ENCODE measurements at regions not wholly inside any gene's neighbourhood (a gene's known extent, or its start where the extent isn't known, plus 50 kb on each side); places are given as distances from the start of the nearest gene placed in this dataset.
"Not testable (repeated sequence)": the region's sequence is repeated elsewhere in the genome, so short reads cannot be mapped to it uniquely, and the experiment has no call there.

- H3K4me1 ChIP-seq = no peaks in the 10 kb centered on the region
- no peaks in the 10 kb centered on the region for H3K9me3 ChIP-seq
- DNase-seq (ENCODE audit: low spot score in 2 of 2) = no peak
- intact Hi-C loops (cut with DNase I) = no loop called here
- H3K4me3 ChIP-seq = no peak overlapping the region
- H3K27ac ChIP-seq = no peak overlapping the region
- no peak for TF ChIP-seq CTCF (IDR thresholded peaks at IDR 0.05)
- no peaks in the 10 kb centered on the region for H3K36me3 ChIP-seq
- no peaks in the 10 kb centered on the region for H3K27me3 ChIP-seq
These were observed 657.9 kb downstream of the TAF11L14 start for GRCh38 chr5:18292146-18292545.

GRCh38 chr5:18295696-18296095, 661.4 kb downstream of the TAF11L14 start:
- H3K9me3 ChIP-seq; DNase-seq (ENCODE audit: low spot score in 2 of 2); H3K4me3 ChIP-seq; intact Hi-C loops (cut with DNase I); H3K4me1 ChIP-seq; H3K36me3 ChIP-seq; H3K27ac ChIP-seq; H3K27me3 ChIP-seq: not testable (repeated sequence)

GRCh38 chr5:18299166-18299565, 664.9 kb downstream of the TAF11L14 start:
- intact Hi-C loops (cut with DNase I) = no loop called here
- no peak for DNase-seq (ENCODE audit: low spot score in 2 of 2)
- H3K27ac ChIP-seq = no peak overlapping the region
- no peaks in the 10 kb centered on the region for H3K9me3 ChIP-seq
- H3K4me1 ChIP-seq = no peaks in the 10 kb centered on the region
- no peak overlapping the region for H3K4me3 ChIP-seq
- H3K27me3 ChIP-seq = no peaks in the 10 kb centered on the region
- no peaks in the 10 kb centered on the region for H3K36me3 ChIP-seq
- TF ChIP-seq CTCF (IDR thresholded peaks at IDR 0.05) = no peak

GRCh38 chr5:18305288-18305924, 671.1 kb downstream of the TAF11L14 start:
- intact Hi-C loops (cut with DNase I) = loop anchor here (2.0 kb wide), 1 partner anchor 1089 kb away; the partner anchor contains the start of gene BASP1
- H3K9me3 ChIP-seq = no peaks in the 10 kb centered on the region
- H3K27me3 ChIP-seq = no peaks in the 10 kb centered on the region
- H3K27ac ChIP-seq = no peak overlapping the region
- H3K36me3 ChIP-seq = no peaks in the 10 kb centered on the region
- H3K4me3 ChIP-seq = no peak overlapping the region
- peak in 2 of 3 experiments; percentile 32 to 48 for TF ChIP-seq CTCF (IDR thresholded peaks at IDR 0.05)
- no peak for DNase-seq (ENCODE audit: low spot score in 2 of 2)
- H3K4me1 ChIP-seq = no peaks in the 10 kb centered on the region

- no peak overlapping the region for H3K4me3 ChIP-seq
- DNase-seq (ENCODE audit: low spot score in 2 of 2) = no peak
- no peak for TF ChIP-seq CTCF (IDR thresholded peaks at IDR 0.05)
- intact Hi-C loops (cut with DNase I) = no loop called here
- no peaks in the 10 kb centered on the region for H3K4me1 ChIP-seq
- H3K36me3 ChIP-seq = no peaks in the 10 kb centered on the region
- no peaks in the 10 kb centered on the region for H3K9me3 ChIP-seq
- no peaks in the 10 kb centered on the region for H3K27me3 ChIP-seq
- no peak overlapping the region for H3K27ac ChIP-seq
These were observed 677.0 kb downstream of the TAF11L14 start for GRCh38 chr5:18311266-18311665.

GRCh38 chr5:18312016-18312415, 677.8 kb downstream of the TAF11L14 start:
- H3K27ac ChIP-seq = no peak overlapping the region
- no peaks in the 10 kb centered on the region for H3K9me3 ChIP-seq
- H3K27me3 ChIP-seq = no peaks in the 10 kb centered on the region
- intact Hi-C loops (cut with DNase I) = no loop called here
- H3K4me1 ChIP-seq = no peaks in the 10 kb centered on the region
- TF ChIP-seq CTCF (IDR thresholded peaks at IDR 0.05) = no peak
- H3K36me3 ChIP-seq = no peaks in the 10 kb centered on the region
- no peak for DNase-seq (ENCODE audit: low spot score in 2 of 2)
- no peak overlapping the region for H3K4me3 ChIP-seq
